Loucy (cell line): ENCODE measurements at regions not wholly inside any gene's neighbourhood (a gene's known extent, or its start where the extent isn't known, plus 50 kb on each side); places are given as distances from the start of the nearest gene placed in this dataset.

Experiments used
- H2AFZ ChIP-seq: fragments of 200-600 bp; sonication (generic); 2 replicates; pipeline ENCODE4 v1.6.0; 2016; ENCODE audit warnings: antibody characterized with exemption, mild to moderate bottlenecking, low read length, moderate library complexity
- H3F3A ChIP-seq: fragments of 200-600 bp; 2 replicates; pipeline ENCODE4 v1.6.0; 2016; ENCODE audit warnings: antibody characterized with exemption, low read depth, mild to moderate bottlenecking
- H3K27me3 ChIP-seq: fragments of 200-600 bp; sonication (generic); 2 replicates; pipeline ENCODE4 v1.6.1; 2014; ENCODE audit warnings: low read length, mild to moderate bottlenecking; ENCODE audit not compliant: insufficient read depth, poor library complexity, severe bottlenecking
- H3K36me3 ChIP-seq: fragments of 200-600 bp; sonication (generic); 2 replicates; pipeline ENCODE4 v1.6.1; 2016; ENCODE audit warnings: low read length; ENCODE audit not compliant: insufficient read depth
- H3K4me1 ChIP-seq: fragments of 200-600 bp; sonication (generic); 2 replicates; pipeline ENCODE4 v1.5.1; 2014; ENCODE audit warnings: low read length, mild to moderate bottlenecking; ENCODE audit not compliant: insufficient read depth, poor library complexity, severe bottlenecking
- H3K4me2 ChIP-seq: fragments of 200-600 bp; sonication (generic); 2 replicates; pipeline ENCODE4 v1.6.0; 2014; ENCODE audit warnings: antibody characterized with exemption, low read length, low read depth, mild to moderate bottlenecking; ENCODE audit not compliant: poor library complexity, severe bottlenecking
- H3K4me3 ChIP-seq: fragments of 200-600 bp; sonication (generic); 2 replicates; pipeline ENCODE4 v1.5.1; 2014; ENCODE audit warnings: low read length, mild to moderate bottlenecking, mixed read lengths; ENCODE audit not compliant: poor library complexity, severe bottlenecking
- H3K79me2 ChIP-seq: fragments of 200-600 bp; sonication (generic); 2 replicates; pipeline ENCODE4 v1.6.1; 2014; ENCODE audit warnings: low read length; ENCODE audit not compliant: insufficient read depth
- H3K9ac ChIP-seq: fragments of 200-600 bp; sonication (generic); 2 replicates; pipeline ENCODE4 v1.6.0; 2014; ENCODE audit warnings: mild to moderate bottlenecking, low read depth, low read length, moderate library complexity; ENCODE audit not compliant: poor library complexity, severe bottlenecking
- H3K9me2 ChIP-seq: fragments of 200-600 bp; sonication (generic); replicated peaks from 2 replicates; pipeline ENCODE4 v1.6.1; 2016; ENCODE audit warnings: low read depth, low read length, mixed read lengths
- H3K9me3 ChIP-seq: fragments of 200-600 bp; sonication (generic); 2 replicates; pipeline ENCODE4 v1.6.1; 2014; ENCODE audit warnings: mild to moderate bottlenecking, antibody characterized with exemption, low read length, low read depth; ENCODE audit not compliant: insufficient read depth
- H4K20me1 ChIP-seq: fragments of 200-600 bp; sonication (generic); 2 replicates; pipeline ENCODE4 v1.6.0; 2014; ENCODE audit warnings: antibody characterized with exemption, low read length, mild to moderate bottlenecking; ENCODE audit not compliant: insufficient read depth, poor library complexity, severe bottlenecking
- CTCF ChIP-seq: fragments of 200-600 bp; sonication (generic); conservative IDR thresholded peaks from 2 replicates; pipeline ENCODE4 v1.5.1; 2014; ENCODE audit warnings: mild to moderate bottlenecking, antibody characterized with exemption, low read length
- EZH2phosphoT487 ChIP-seq: fragments of 200-600 bp; IDR thresholded peaks from 2 replicates; pipeline ENCODE4 v1.6.1; 2018; ENCODE audit warnings: antibody characterized with exemption, mild to moderate bottlenecking, moderate library complexity, borderline replicate concordance

GRCh38 chr20:57076951-57077350, 189.5 kb downstream of the BMP7 start:
- no peaks in the 10 kb centered on the region for H3F3A ChIP-seq
- no peak overlapping the region for H2AFZ ChIP-seq
- H3K36me3 ChIP-seq, result no peaks in the 10 kb centered on the region
- H3K4me1 ChIP-seq, result no peaks in the 10 kb centered on the region
- TF ChIP-seq CTCF (no peak), EZH2phosphoT487 (no peak)
- H3K9me3 ChIP-seq, result 0 out of 2 replicates have a peak, but pooled peaks cover 8% of the 10 kb centered on the region
- H3K27me3 ChIP-seq, result no peaks in the 10 kb centered on the region
- H3K4me3 ChIP-seq, result no peak overlapping the region
- H3K9ac ChIP-seq, result no peak overlapping the region
- H3K79me2 ChIP-seq, result no peaks in the 10 kb centered on the region
- no peaks in the 10 kb centered on the region for H3K9me2 ChIP-seq
- no peaks in the 10 kb centered on the region for H4K20me1 ChIP-seq
- no peak overlapping the region for H3K4me2 ChIP-seq

DNA sequence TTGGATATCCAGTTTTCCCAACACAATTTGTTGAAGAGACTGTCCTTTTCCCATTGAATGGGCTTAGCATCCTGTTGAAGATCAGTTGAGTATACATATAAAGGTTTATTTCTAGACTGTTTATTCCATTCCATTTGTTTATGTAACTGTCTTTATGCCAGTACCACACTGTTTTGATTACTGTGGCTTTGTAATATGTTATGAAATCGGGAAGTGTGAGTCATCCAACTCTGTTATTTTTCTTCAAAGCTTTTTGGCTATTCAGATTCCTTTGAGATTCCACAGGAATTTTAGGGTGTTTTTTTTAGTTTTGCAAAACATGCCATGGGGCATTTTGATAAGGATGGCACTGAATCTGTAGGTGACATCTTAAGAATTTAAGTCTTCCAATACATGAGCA, 188.3 kb downstream of the BMP7 start:
- Histone ChIP-seq H3K4me3 (no peak overlapping the region), H3F3A (no peaks in the 10 kb centered on the region), H3K9me2 (no peaks in the 10 kb centered on the region), H4K20me1 (no peaks in the 10 kb centered on the region), H3K9me3 (0 out of 2 replicates have a peak, but pooled peaks cover 8% of the 10 kb centered on the region), H3K27me3 (no peaks in the 10 kb centered on the region), H3K36me3 (no peaks in the 10 kb centered on the region), H3K79me2 (no peaks in the 10 kb centered on the region), H3K9ac (no peak overlapping the region), H3K4me2 (no peak overlapping the region), H2AFZ (no peak overlapping the region), H3K4me1 (no peaks in the 10 kb centered on the region)
- TF ChIP-seq CTCF, result no peak

GRCh38 chr20:57079031-57080005, 187.1 kb downstream of the BMP7 start:
- H3K27me3 ChIP-seq, result no peaks in the 10 kb centered on the region
- H2AFZ ChIP-seq, result no peak overlapping the region

More at GRCh38 chr20:57079031-57080005, 187.1 kb downstream of the BMP7 start:
- TF ChIP-seq EZH2phosphoT487 (no peak), CTCF (no peak)
- Histone ChIP-seq H3K4me3 (no peak overlapping the region), H3F3A (no peaks in the 10 kb centered on the region), H3K9ac (no peak overlapping the region), H3K4me1 (no peaks in the 10 kb centered on the region), H3K79me2 (no peaks in the 10 kb centered on the region), H3K4me2 (no peak overlapping the region), H3K36me3 (no peaks in the 10 kb centered on the region), H4K20me1 (no peaks in the 10 kb centered on the region), H3K9me3 (0 out of 2 replicates have a peak, but pooled peaks cover 8% of the 10 kb centered on the region), H3K9me2 (no peaks in the 10 kb centered on the region)
